HG03558 (cell line): ENCODE measurements at regions not wholly inside any gene's neighbourhood (a gene's known extent, or its start where the extent isn't known, plus 50 kb on each side); places are given as distances from the start of the nearest gene placed in this dataset.
"Not testable (repeated sequence)": the region's sequence is repeated elsewhere in the genome, so short reads cannot be mapped to it uniquely, and the experiment has no call there.

Experiments used
- ATAC-seq: cut with Tn5 transposase; IDR thresholded peaks from one replicate; pipeline ENCODE4 v1.9.1; 2021; ENCODE audit warnings: moderate number of reproducible peaks; ENCODE audit not compliant: unreplicated experiment; ENCODE audit errors: extremely low read depth

DNA sequence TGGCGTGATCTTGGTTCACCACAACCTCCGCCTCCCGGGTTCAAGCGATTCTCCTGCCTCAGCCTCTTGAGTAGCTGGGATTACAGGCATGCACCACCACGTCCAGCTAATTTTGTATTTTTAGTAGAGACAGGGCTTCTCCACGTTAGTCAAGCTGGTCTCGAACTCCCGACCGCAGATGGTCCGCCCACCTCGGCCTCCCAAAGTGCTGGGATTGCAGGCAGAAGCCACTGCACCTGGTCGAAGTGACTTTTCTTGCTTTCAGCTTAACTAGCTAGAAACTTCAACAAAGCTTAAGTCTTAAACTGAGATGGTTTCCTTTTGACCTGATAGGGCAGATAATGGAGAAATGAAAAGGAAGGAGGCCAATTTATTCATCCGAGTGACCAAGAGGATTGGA is 130.5 kb downstream of the FAM161A start:
- not testable (repeated sequence) for ATAC-seq

- no peak for ATAC-seq
Measured at GRCh38 chr2:61722800-61723199, 131.1 kb downstream of the FAM161A start.

- ATAC-seq: no peak
Measured at GRCh38 chr2:61722318-61722717, 131.5 kb downstream of the FAM161A start.

- no peak for ATAC-seq
Measured at GRCh38 chr2:61721382-61721781, 132.5 kb downstream of the FAM161A start.

- no peak for ATAC-seq
Measured at GRCh38 chr2:61720911-61721310, 132.9 kb downstream of the FAM161A start.

DNA sequence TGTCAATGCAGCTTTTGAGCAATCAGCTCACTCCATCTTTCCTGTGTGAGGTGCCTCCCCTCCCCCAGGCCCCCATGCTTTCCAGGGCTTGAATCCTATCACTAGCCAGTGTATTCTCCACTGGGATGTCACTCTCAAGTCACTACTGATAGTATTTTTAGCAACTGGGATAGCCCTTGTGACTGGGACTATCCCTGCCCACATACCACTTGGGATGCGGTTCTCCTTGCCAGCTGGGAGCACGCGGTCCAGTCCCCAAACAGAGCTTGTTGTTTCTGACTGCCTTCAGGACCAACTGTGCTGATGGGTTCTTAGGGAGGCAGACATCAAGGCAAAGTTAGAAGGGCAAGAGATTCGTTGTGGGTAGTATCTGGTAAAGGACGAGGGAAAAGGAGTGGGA is 134.9 kb downstream of the FAM161A start:
- no peak for ATAC-seq

GRCh38 chr2:61715506-61715905 is 138.4 kb downstream of the FAM161A start:
- ATAC-seq: no peak

GRCh38 chr2:61714210-61714609 is 139.7 kb downstream of the FAM161A start:
- no peak for ATAC-seq

- no peak for ATAC-seq
Measured at GRCh38 chr2:61713457-61713856, 140.4 kb downstream of the FAM161A start.

GRCh38 chr2:61712060-61712459 is 141.8 kb downstream of the FAM161A start:
- ATAC-seq: no peak

DNA sequence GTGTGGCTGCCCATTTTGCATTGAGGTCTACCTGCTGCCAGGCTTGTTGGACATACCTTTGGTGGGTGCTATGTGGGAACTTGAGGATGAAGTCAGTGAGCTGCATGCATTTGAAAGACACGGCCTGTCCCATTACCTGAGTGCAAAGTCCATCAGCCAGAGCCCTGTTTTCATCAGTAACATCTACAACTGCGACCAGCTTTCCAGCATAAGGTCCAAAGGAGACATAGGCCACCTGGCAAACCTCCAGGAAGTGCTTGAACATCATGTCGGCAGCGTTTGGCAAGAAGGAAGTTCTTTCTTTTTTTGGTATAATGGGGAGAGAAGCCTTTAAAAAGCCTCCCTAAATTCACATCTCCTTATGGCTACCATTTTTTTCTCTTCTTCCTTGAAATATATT is 143.1 kb downstream of the FAM161A start:
- ATAC-seq: no peak

GRCh38 chr2:61707984-61708852 is 145.6 kb downstream of the FAM161A start:
- peak; percentile 98 for ATAC-seq

- no peak for ATAC-seq
Measured at GRCh38 chr2:61705625-61706024, 148.2 kb downstream of the FAM161A start.

- ATAC-seq: no peak
Measured at GRCh38 chr2:61704364-61704763, 149.5 kb downstream of the FAM161A start.

DNA sequence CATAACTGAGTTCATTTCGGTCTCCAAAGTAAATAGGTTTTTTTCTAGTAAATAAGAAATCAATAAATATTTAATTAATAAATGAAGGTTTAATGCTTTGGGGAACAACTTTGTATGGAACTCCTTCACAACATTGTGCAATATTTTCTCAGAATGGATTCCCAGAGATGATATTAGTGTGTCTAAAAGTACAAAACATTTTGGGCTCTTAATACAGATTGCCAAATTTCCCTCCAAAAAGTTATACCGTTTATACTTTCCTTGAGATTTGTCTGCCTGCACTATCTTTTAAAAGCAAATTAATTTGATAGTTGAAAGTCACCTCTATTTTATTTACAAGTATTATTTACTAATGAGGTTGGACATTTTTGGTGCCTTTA is 151.8 kb downstream of the FAM161A start:
- no peak for ATAC-seq

DNA sequence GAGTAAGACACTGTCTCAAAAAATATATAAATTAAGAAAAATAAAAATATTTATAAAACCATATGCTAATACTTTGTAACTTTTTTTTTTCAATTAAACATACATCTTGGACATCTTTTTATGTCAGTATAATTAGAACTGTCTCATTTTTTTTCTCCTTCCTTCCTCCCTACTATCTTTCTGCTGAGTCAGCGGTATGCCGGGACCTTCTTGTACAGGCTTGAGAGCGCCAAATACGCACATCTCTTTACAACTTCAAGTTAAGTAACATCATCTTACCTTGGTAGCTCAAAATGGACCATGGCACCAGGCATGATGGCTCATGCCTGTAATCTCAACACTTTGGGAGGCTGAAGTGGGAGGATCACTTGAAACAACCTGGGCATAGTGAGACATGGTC is 153.4 kb downstream of the FAM161A start:
- no peak for ATAC-seq

GRCh38 chr2:61694312-61695274 is 156.4 kb upstream of the XPO1 start:
- peak; percentile 88 for ATAC-seq

DNA sequence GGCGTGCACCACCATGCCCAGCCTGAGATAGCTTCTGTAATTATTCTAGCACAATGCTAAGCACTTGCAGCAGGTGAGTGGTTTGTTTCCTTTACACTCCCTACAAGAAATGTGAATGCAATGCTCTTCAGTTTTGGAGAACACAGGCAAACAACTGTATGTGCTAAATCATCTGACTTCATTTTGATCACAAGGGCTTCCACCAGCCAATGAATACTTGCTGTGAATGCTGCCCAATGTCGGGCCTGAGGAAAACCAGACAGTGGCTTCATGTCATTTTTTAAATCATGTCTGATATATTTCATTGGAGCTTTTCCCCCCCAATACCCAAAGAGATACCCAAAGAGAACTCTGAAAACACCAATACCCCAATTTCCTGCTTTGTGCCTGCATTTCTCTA is 155.6 kb upstream of the XPO1 start:
- ATAC-seq: no peak

DNA sequence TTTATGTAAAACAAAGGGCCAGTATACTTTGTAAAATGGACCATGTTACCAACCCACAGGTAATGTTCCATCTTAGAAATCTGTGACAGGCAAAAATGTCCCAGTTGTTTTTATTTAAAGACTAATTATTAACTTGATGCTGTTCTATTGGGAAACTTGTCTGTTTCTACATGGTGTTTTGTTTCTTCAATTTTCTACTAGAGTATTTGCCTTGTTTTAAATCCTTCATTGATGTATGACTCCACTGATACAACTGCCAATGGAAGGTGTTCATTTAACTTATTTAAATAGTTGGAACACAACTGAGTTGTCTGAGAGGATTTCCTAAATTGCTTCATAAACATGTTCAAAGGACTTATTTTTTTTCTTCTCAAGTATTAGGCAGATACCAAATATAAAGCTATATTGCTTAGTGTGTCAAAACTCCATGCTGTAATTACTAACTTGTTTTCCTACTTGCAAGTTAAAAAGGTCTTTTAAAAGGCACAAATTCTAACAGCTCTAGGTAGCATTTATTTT is 152.0 kb upstream of the XPO1 start:
- ATAC-seq: no peak

DNA sequence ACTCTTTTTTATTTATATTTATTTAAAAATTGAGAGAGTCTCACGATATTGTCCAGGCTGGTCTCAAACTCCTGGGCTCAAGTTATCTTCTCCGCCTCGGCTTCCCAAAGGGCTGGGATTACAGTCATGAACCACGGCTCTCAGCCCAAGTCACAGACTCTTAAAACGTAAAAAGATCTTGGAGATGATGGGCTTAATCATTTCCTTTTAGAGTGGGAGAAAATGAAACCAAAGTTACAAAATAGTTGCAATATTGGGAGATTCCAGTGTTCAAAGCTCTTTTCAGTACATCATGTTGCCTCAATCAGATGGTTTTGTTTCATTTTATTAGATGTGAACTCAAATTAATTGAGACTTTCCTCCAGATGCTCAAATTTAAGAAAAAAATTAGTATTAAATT is 151.4 kb upstream of the XPO1 start:
- no peak for ATAC-seq
